CD8-positive, alpha-beta memory T cell (primary cell): ENCODE measurements at regions not wholly inside any gene's neighbourhood (a gene's known extent, or its start where the extent isn't known, plus 50 kb on each side); places are given as distances from the start of the nearest gene placed in this dataset.

ENCODE experiments used
- CTCF ChIA-PET: fragments of 350-600 bp; sonication (Branson Sonifier 250); formaldehyde crosslinking; loops from one replicate; lab custom pipeline; 2021; ENCODE audit warnings: antibody characterized with exemption; lab: Charles Lee
- POLR2A ChIA-PET: fragments of 350-600 bp; sonication (Branson Sonifier 250); formaldehyde crosslinking; loops from one replicate; lab custom pipeline; 2021; ENCODE audit warnings: antibody characterized with exemption; lab: Charles Lee
- DNase-seq, 5 donors: peaks; one replicate each; pipeline versions ENCODE4 v3.0.0 to v3.0.0-alpha.2; 2020 to 2022; ENCODE audit warnings: mixed read lengths in 1 of 5
- H3K27ac ChIP-seq: one replicate; pipeline ENCODE4 v1.7.0; 2013; ENCODE audit warnings: low read depth, mild to moderate bottlenecking, low read length, moderate library complexity
- H3K27me3 ChIP-seq: 2 replicates; pipeline ENCODE4 v1.7.0; 2013; ENCODE audit warnings: low read length, mild to moderate bottlenecking; ENCODE audit not compliant: insufficient read depth, poor library complexity, severe bottlenecking
- H3K36me3 ChIP-seq: 2 replicates; pipeline ENCODE4 v1.7.0; 2013; ENCODE audit warnings: mild to moderate bottlenecking, low read length, moderate library complexity; ENCODE audit not compliant: insufficient read depth
- H3K4me1 ChIP-seq: 2 replicates; pipeline ENCODE4 v1.7.0; 2013; ENCODE audit warnings: mild to moderate bottlenecking, low read length, moderate library complexity; ENCODE audit not compliant: insufficient read depth
- H3K4me3 ChIP-seq: 2 replicates; pipeline ENCODE4 v1.7.0; 2013; ENCODE audit warnings: mild to moderate bottlenecking, low read length
- H3K9me3 ChIP-seq: 2 replicates; pipeline ENCODE4 v1.7.0; 2013; ENCODE audit warnings: mild to moderate bottlenecking, low read length
- H3K27ac Mint-ChIP-seq, 8 donors: one replicate each; pipeline ENCODE4 v1.8.0; 2020 to 2021; ENCODE audit warnings: mixed read lengths in 8 of 8, mild to moderate bottlenecking in 6 of 8, inconsistent platforms in 3 of 8, moderate library complexity in 3 of 8
- H3K27me3 Mint-ChIP-seq, 2 donors: one replicate each; pipeline ENCODE4 v1.8.0; 2020 to 2021; ENCODE audit warnings: mixed read lengths in 2 of 2, mild to moderate bottlenecking in 1 of 2, moderate library complexity in 1 of 2
- H3K36me3 Mint-ChIP-seq, 3 donors: one replicate each; pipeline ENCODE4 v1.8.0; 2020 to 2021; ENCODE audit warnings: mixed read lengths in 3 of 3, inconsistent platforms in 1 of 3, mild to moderate bottlenecking in 1 of 3
- H3K4me1 Mint-ChIP-seq, 3 donors: one replicate each; pipeline ENCODE4 v1.8.0; 2020 to 2021; ENCODE audit warnings: mixed read lengths in 3 of 3, inconsistent platforms in 1 of 3, mild to moderate bottlenecking in 1 of 3
- H3K4me3 Mint-ChIP-seq, 7 donors: one replicate each; pipeline ENCODE4 v1.8.0; 2020 to 2021; ENCODE audit warnings: mixed read lengths in 7 of 7, mild to moderate bottlenecking in 6 of 7, moderate library complexity in 4 of 7, inconsistent platforms in 2 of 7
- H3K9me3 Mint-ChIP-seq, 5 donors: one replicate each; pipeline ENCODE4 v1.8.0; 2020 to 2022; ENCODE audit warnings: mixed read lengths in 5 of 5, mild to moderate bottlenecking in 3 of 5, moderate library complexity in 2 of 5, inconsistent platforms in 1 of 5

- Mint-ChIP-seq H3K36me3 (no peaks in the 10 kb centered on the region), H3K9me3 (peaks cover 4 to 11% (median 5%) of the 10 kb centered on the region in 5 donors), H3K27ac (no peak overlapping the region), H3K27me3 (peaks cover 0 to 2% of the 10 kb centered on the region in 2 donors), H3K4me1 (no peaks in the 10 kb centered on the region), H3K4me3 (no peak overlapping the region)
- ChIA-PET POLR2A (no interaction called here), CTCF (interaction anchor here (1.1 kb wide), 1 partner anchor 10 kb away, joined by 3 read pairs; no protein-coding TSS in a partner anchor)
- no peaks in the 10 kb centered on the region for H3K36me3 ChIP-seq
- DNase-seq: no peak
- H3K4me1 ChIP-seq: no peaks in the 10 kb centered on the region
- H3K27ac ChIP-seq: no peak overlapping the region
- H3K4me3 ChIP-seq: no peak overlapping the region
- no peaks in the 10 kb centered on the region for H3K27me3 ChIP-seq
- H3K9me3 ChIP-seq: no peaks in the 10 kb centered on the region
These were observed 1227.4 kb downstream of the PCDH17 start for GRCh38 chr13:58858870-58859371.

GRCh38 chr13:58865286-58865685 lies 1233.7 kb downstream of the PCDH17 start:
- no peak for DNase-seq
- Histone ChIP-seq H3K36me3 (no peaks in the 10 kb centered on the region), H3K9me3 (no peaks in the 10 kb centered on the region), H3K27ac (no peak overlapping the region), H3K4me3 (no peak overlapping the region), H3K27me3 (no peaks in the 10 kb centered on the region), H3K4me1 (no peaks in the 10 kb centered on the region)
- peaks cover 0 to 17% (median 7%) of the 10 kb centered on the region in 5 donors for H3K9me3 Mint-ChIP-seq
- POLR2A ChIA-PET: no interaction called here
- H3K4me1 Mint-ChIP-seq: no peaks in the 10 kb centered on the region
- H3K4me3 Mint-ChIP-seq: no peak overlapping the region
- H3K36me3 Mint-ChIP-seq: no peaks in the 10 kb centered on the region
- CTCF ChIA-PET: interaction anchor here (0.9 kb wide), 1 partner anchor 28 kb away, joined by 4 read pairs; no protein-coding TSS in a partner anchor
- no peak overlapping the region for H3K27ac Mint-ChIP-seq
- no peaks in the 10 kb centered on the region for H3K27me3 Mint-ChIP-seq

GRCh38 chr13:58869566-58869965 lies 1238.0 kb downstream of the PCDH17 start:
- Histone ChIP-seq H3K27me3 (no peaks in the 10 kb centered on the region), H3K36me3 (no peaks in the 10 kb centered on the region), H3K4me1 (no peaks in the 10 kb centered on the region), H3K27ac (no peak overlapping the region), H3K4me3 (no peak overlapping the region), H3K9me3 (no peaks in the 10 kb centered on the region)
- Mint-ChIP-seq H3K4me3 (no peak overlapping the region), H3K36me3 (no peaks in the 10 kb centered on the region), H3K9me3 (peaks cover 3 to 22% (median 7%) of the 10 kb centered on the region in 5 donors), H3K27me3 (no peaks in the 10 kb centered on the region), H3K27ac (no peak overlapping the region), H3K4me1 (no peaks in the 10 kb centered on the region)
- no peak for DNase-seq
- POLR2A ChIA-PET: no interaction called here
- CTCF ChIA-PET: no interaction called here

GRCh38 chr13:58876473-58876872 lies 1244.9 kb downstream of the PCDH17 start:
- no peaks in the 10 kb centered on the region for H3K27me3 ChIP-seq
- Mint-ChIP-seq H3K4me3 (no peak overlapping the region), H3K9me3 (peaks cover 2 to 9% (median 4%) of the 10 kb centered on the region in 5 donors), H3K27me3 (no peaks in the 10 kb centered on the region), H3K4me1 (no peaks in the 10 kb centered on the region), H3K36me3 (no peaks in the 10 kb centered on the region), H3K27ac (no peak overlapping the region)
- no peaks in the 10 kb centered on the region for H3K4me1 ChIP-seq
- H3K9me3 ChIP-seq: no peaks in the 10 kb centered on the region
- no peak overlapping the region for H3K27ac ChIP-seq
- POLR2A ChIA-PET: no interaction called here
- H3K4me3 ChIP-seq: no peak overlapping the region
- DNase-seq: no peak
- H3K36me3 ChIP-seq: no peaks in the 10 kb centered on the region
- CTCF ChIA-PET: no interaction called here

- H3K9me3 ChIP-seq: no peaks in the 10 kb centered on the region
- no peaks in the 10 kb centered on the region for H3K4me1 ChIP-seq
- H3K36me3 ChIP-seq: no peaks in the 10 kb centered on the region
- no peak overlapping the region for H3K4me3 Mint-ChIP-seq
- H3K27ac ChIP-seq: no peak overlapping the region
- no peak for DNase-seq
- H3K27me3 ChIP-seq: no peaks in the 10 kb centered on the region
- H3K9me3 Mint-ChIP-seq: peaks cover 0 to 14% (median 4%) of the 10 kb centered on the region in 5 donors
- ChIA-PET CTCF (no interaction called here), POLR2A (no interaction called here)
- H3K27me3 Mint-ChIP-seq: no peaks in the 10 kb centered on the region
- H3K4me3 ChIP-seq: no peak overlapping the region
- H3K36me3 Mint-ChIP-seq: no peaks in the 10 kb centered on the region
- H3K27ac Mint-ChIP-seq: no peak overlapping the region
- no peaks in the 10 kb centered on the region for H3K4me1 Mint-ChIP-seq
These were observed 1247.6 kb downstream of the PCDH17 start for GRCh38 chr13:58879114-58879513.

- Histone ChIP-seq H3K27me3 (no peaks in the 10 kb centered on the region), H3K27ac (no peak overlapping the region), H3K36me3 (no peaks in the 10 kb centered on the region), H3K4me1 (no peaks in the 10 kb centered on the region), H3K9me3 (no peaks in the 10 kb centered on the region), H3K4me3 (no peak overlapping the region)
- Mint-ChIP-seq H3K27me3 (no peaks in the 10 kb centered on the region), H3K4me1 (no peaks in the 10 kb centered on the region), H3K36me3 (no peaks in the 10 kb centered on the region), H3K27ac (no peak overlapping the region), H3K4me3 (no peak overlapping the region), H3K9me3 (peaks cover 0 to 13% (median 0%) of the 10 kb centered on the region in 5 donors)
- POLR2A ChIA-PET: no interaction called here
- DNase-seq: no peak
- CTCF ChIA-PET: no interaction called here
These were observed 1251.0 kb downstream of the PCDH17 start for GRCh38 chr13:58882516-58882915.

GRCh38 chr13:58883405-58883804 lies 1251.9 kb downstream of the PCDH17 start:
- Mint-ChIP-seq H3K36me3 (no peaks in the 10 kb centered on the region), H3K4me1 (no peaks in the 10 kb centered on the region), H3K4me3 (no peak overlapping the region), H3K27ac (no peak overlapping the region), H3K27me3 (no peaks in the 10 kb centered on the region), H3K9me3 (peaks cover 0 to 13% (median 0%) of the 10 kb centered on the region in 5 donors)
- H3K9me3 ChIP-seq: no peaks in the 10 kb centered on the region
- no peaks in the 10 kb centered on the region for H3K36me3 ChIP-seq
- no peak overlapping the region for H3K27ac ChIP-seq
- no peak for DNase-seq
- H3K27me3 ChIP-seq: no peaks in the 10 kb centered on the region
- CTCF ChIA-PET: no interaction called here
- H3K4me1 ChIP-seq: no peaks in the 10 kb centered on the region
- POLR2A ChIA-PET: no interaction called here
- no peak overlapping the region for H3K4me3 ChIP-seq

- no peak overlapping the region for H3K4me3 Mint-ChIP-seq
- peaks cover 0 to 13% (median 0%) of the 10 kb centered on the region in 5 donors for H3K9me3 Mint-ChIP-seq
These were observed 1253.0 kb downstream of the PCDH17 start for GRCh38 chr13:58884353-58885209.

More at GRCh38 chr13:58884353-58885209, 1253.0 kb downstream of the PCDH17 start:
- H3K36me3 Mint-ChIP-seq: no peaks in the 10 kb centered on the region
- no peak overlapping the region for H3K4me3 ChIP-seq
- no peaks in the 10 kb centered on the region for H3K36me3 ChIP-seq
- no peaks in the 10 kb centered on the region for H3K4me1 Mint-ChIP-seq
- no peak for DNase-seq
- H3K27me3 Mint-ChIP-seq: no peaks in the 10 kb centered on the region
- no peaks in the 10 kb centered on the region for H3K4me1 ChIP-seq
- H3K9me3 ChIP-seq: no peaks in the 10 kb centered on the region
- CTCF ChIA-PET: no interaction called here
- H3K27ac Mint-ChIP-seq: no peak overlapping the region
- H3K27me3 ChIP-seq: no peaks in the 10 kb centered on the region
- POLR2A ChIA-PET: no interaction called here
- no peak overlapping the region for H3K27ac ChIP-seq
